ENCODE measurements at regions not wholly inside any gene's neighbourhood (a gene's known extent, or its start where the extent isn't known, plus 50 kb on each side); places are given as distances from the start of the nearest gene placed in this dataset.

- Histone ChIP-seq H3K36me3 (ENCODE audit: control insufficient read depth in 2 of 2, extremely low read depth in 1 of 2, insufficient read depth in 2 of 2, low read length in 2 of 2) (no peaks in the 10 kb centered on the region), H3K9me1 (replicated peaks; ENCODE audit: control insufficient read depth, extremely low read depth, insufficient read depth, low read length) (no peaks in the 10 kb centered on the region), H3K4me1 (ENCODE audit: control insufficient read depth, extremely low read depth, insufficient read depth, low read length) (peaks cover 13% of the 10 kb centered on the region), H3K79me2 (ENCODE audit: control insufficient read depth, insufficient read depth, low read length) (no peaks in the 10 kb centered on the region), H3K4me3 (replicated peaks in 1 of 3; ENCODE audit: insufficient read depth in 1 of 3, low read depth in 1 of 3, low read length in 3 of 3) (no peak overlapping the region), H4K20me1 (replicated peaks; ENCODE audit: control insufficient read depth, extremely low read depth, insufficient read depth, low read length) (no peaks in the 10 kb centered on the region), H3K27me3 (ENCODE audit: control insufficient read depth in 2 of 2, insufficient read depth in 2 of 2, low read length in 2 of 2) (no peaks in the 10 kb centered on the region), H3K4me2 (ENCODE audit: insufficient read depth, low read length) (no peak overlapping the region), H3K27ac (ENCODE audit: insufficient read depth, low read depth, low read length) (no peak overlapping the region), H3K9ac (replicated peaks; ENCODE audit: extremely low read depth, insufficient read depth, low read length) (no peak overlapping the region), H2AFZ (ENCODE audit: low read depth, low read length) (no peak overlapping the region), H3K9me3 (replicated peaks; ENCODE audit: control insufficient read depth, insufficient read depth, low read length) (no peaks in the 10 kb centered on the region)
- DNase-seq (ENCODE audit: low read depth, low spot score) (no peak), FAIRE-seq (no peak)
- CTCF ChIA-PET, result interaction anchor here (0.8 kb wide), 1 partner anchor 14 kb away, joined by 3 read pairs; no protein-coding TSS in a partner anchor
- no peak for TF ChIP-seq POLR2A (IDR thresholded peaks at IDR 0.05; ENCODE audit: low read depth, low read length)
- TF ChIP-seq FOS (IDR thresholded peaks at IDR 0.05; ENCODE audit: borderline replicate concordance, insufficient read depth, low read length), result no peak
- dilution Hi-C loops (cut with MboI; ENCODE audit: extremely low pct_ligation_motif_present, low sequenced_read_pairs) (no loop called here), intact Hi-C loops (cut with micrococcal nuclease) (no loop called here)
- POLR2A ChIA-PET, result no interaction called here
- no TSS peak for BruUV-seq (replicated peaks)
Observed at GRCh38 chr3:31291818-31292217, 240.9 kb upstream of the STT3B start.

GRCh38 chr3:31294430-31295149 lies 238.1 kb upstream of the STT3B start:
- H3K9me1 ChIP-seq (replicated peaks; ENCODE audit: control insufficient read depth, extremely low read depth, insufficient read depth, low read length), result no peaks in the 10 kb centered on the region
- TF ChIP-seq GATA2 (IDR thresholded peaks at IDR 0.05; ENCODE audit: insufficient read depth, insufficient read length, low read depth, low read length), result no peak
- TF ChIP-seq JUN (IDR thresholded peaks at IDR 0.05; ENCODE audit: borderline replicate concordance, insufficient read depth, insufficient read length, low read depth), result no peak
- no peak for TF ChIP-seq FOS (IDR thresholded peaks at IDR 0.05; ENCODE audit: borderline replicate concordance, insufficient read depth, low read length)
- TF ChIP-seq MYC (IDR thresholded peaks at IDR 0.05; ENCODE audit: low read depth, low read length), result no peak
- no peak for TF ChIP-seq POLR2AphosphoS5 (IDR thresholded peaks at IDR 0.05; ENCODE audit: insufficient read depth, low read depth, low read length)
- TF ChIP-seq POLR2A (IDR thresholded peaks at IDR 0.05; ENCODE audit: low read depth, low read length), result no peak
- no peak for DNase-seq (ENCODE audit: low read depth, low spot score)
- no peaks in the 10 kb centered on the region for H3K36me3 ChIP-seq (ENCODE audit: control insufficient read depth in 2 of 2, extremely low read depth in 1 of 2, insufficient read depth in 2 of 2, low read length in 2 of 2)
- H3K4me2 ChIP-seq (ENCODE audit: insufficient read depth, low read length), result no peak overlapping the region
- no peaks in the 10 kb centered on the region for H3K79me2 ChIP-seq (ENCODE audit: control insufficient read depth, insufficient read depth, low read length)
- no peak overlapping the region for H3K27ac ChIP-seq (ENCODE audit: insufficient read depth, low read depth, low read length)
- no peak overlapping the region for H2AFZ ChIP-seq (ENCODE audit: low read depth, low read length)
- no peaks in the 10 kb centered on the region for H3K9me3 ChIP-seq (replicated peaks; ENCODE audit: control insufficient read depth, insufficient read depth, low read length)
- H3K4me3 ChIP-seq (replicated peaks in 1 of 3; ENCODE audit: insufficient read depth in 1 of 3, low read depth in 1 of 3, low read length in 3 of 3), result no peak overlapping the region
- intact Hi-C loops (cut with micrococcal nuclease) (no loop called here), dilution Hi-C loops (cut with MboI; ENCODE audit: extremely low pct_ligation_motif_present, low sequenced_read_pairs) (no loop called here)
- H4K20me1 ChIP-seq (replicated peaks; ENCODE audit: control insufficient read depth, extremely low read depth, insufficient read depth, low read length), result no peaks in the 10 kb centered on the region
- no peak overlapping the region for H3K9ac ChIP-seq (replicated peaks; ENCODE audit: extremely low read depth, insufficient read depth, low read length)
- H3K27me3 ChIP-seq (ENCODE audit: control insufficient read depth in 2 of 2, insufficient read depth in 2 of 2, low read length in 2 of 2), result no peaks in the 10 kb centered on the region
- POLR2A ChIA-PET, result no interaction called here
- no peak for FAIRE-seq
- H3K4me1 ChIP-seq (ENCODE audit: control insufficient read depth, extremely low read depth, insufficient read depth, low read length), result no peaks in the 10 kb centered on the region
- CTCF ChIA-PET, result no interaction called here
- BruUV-seq (replicated peaks), result no TSS peak

Measured in endothelial cell of umbilical vein (primary cell).